Right lung (tissue), 2 donors: ENCODE measurements at regions not wholly inside any gene's neighbourhood (a gene's known extent, or its start where the extent isn't known, plus 50 kb on each side); places are given as distances from the start of the nearest gene placed in this dataset.
"Not testable (repeated sequence)": the region's sequence is repeated elsewhere in the genome, so short reads cannot be mapped to it uniquely, and the experiment has no call there.

Experiments
- DNase-seq, 2 donors: peaks; one replicate each; pipeline ENCODE4 v3.0.0-alpha.2; 2013

DNA sequence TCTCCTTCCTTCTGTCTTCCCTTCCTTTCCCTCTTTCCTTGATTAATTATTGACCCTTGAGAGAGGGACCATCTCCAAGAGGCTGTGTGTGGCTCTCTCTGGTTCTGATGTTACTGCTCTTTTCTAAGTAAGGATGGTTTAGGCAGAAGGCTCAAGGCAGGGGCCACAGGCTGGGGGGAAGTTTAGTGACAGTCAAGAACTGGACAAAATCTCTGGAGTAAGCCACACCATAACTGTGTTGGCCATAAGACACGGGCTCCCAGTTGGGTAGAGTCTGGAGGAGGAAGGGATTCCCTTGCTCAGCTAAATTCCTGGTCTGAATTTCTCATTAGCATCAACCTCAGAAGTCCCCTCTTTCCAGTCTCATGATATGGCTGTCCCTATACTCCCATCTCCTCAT, 74.7 kb downstream of the BUD13 start:
- no peak for DNase-seq

DNA sequence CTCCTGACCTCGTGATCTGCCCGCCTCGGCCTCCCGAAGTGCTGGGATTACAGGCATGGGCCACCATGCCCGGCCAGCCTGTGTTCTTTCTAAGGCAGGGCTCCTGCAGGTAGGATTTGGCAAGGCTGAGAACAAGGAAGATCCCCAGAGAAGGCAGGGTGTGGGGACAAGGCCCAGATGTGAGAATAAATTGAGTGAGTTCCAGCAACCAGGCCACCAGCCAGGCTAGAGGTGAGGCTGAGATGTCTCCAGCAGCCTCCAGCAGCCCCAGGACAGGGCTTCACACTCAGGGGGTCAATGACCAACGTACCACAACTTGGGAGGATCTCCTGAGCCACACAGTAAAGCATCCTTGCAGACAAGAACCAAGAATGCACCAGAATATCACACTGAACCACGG, 75.1 kb downstream of the BUD13 start:
- no peak for DNase-seq

DNA sequence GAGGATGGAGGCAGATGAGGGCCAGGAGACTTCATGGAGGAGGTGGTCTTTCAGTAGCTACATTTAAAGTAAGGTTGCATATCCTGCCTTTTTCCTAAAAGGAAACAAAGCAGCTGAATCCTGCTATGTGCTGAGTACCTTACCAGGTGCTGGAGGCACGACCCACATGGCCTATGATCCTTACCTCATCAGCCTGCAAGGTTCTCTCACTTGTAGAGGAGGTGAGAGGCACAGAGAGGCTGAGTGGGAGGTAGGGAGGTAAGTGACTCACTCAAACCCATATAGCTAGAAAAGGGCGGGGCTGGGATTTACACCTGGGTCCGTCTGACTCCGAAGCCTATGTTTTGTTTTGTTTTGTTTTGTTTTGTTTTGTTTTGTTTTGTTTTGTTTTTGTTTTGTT, 75.8 kb downstream of the BUD13 start:
- DNase-seq: no peak

DNA sequence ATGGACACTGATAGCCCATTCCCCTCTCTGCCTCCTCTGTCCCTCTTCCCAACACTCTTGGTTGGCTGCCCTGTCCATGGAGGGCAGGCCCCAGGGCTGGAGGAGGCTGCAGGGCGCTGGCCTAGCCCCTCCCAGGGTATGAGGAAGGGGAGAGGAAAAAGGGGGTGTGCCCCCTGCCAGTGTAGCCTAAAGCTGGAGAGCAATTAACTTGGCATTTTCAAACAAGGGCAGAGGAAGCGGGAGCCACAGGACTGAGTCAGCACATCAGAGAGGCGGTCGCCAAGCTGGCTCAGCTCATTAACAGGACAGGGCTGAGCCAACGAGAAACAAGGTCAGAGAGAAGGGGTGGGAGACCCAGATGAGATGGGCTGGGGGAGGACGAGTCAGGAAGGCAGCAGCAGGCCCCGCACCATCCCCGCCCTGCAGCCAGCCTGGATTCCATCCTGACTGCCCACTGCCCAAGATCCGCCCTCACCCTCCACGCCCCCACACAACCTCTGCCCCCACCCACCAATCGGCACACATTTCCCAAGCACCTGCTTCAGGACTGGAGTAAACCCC, 76.3 kb downstream of the BUD13 start:
- DNase-seq: no peak

DNA sequence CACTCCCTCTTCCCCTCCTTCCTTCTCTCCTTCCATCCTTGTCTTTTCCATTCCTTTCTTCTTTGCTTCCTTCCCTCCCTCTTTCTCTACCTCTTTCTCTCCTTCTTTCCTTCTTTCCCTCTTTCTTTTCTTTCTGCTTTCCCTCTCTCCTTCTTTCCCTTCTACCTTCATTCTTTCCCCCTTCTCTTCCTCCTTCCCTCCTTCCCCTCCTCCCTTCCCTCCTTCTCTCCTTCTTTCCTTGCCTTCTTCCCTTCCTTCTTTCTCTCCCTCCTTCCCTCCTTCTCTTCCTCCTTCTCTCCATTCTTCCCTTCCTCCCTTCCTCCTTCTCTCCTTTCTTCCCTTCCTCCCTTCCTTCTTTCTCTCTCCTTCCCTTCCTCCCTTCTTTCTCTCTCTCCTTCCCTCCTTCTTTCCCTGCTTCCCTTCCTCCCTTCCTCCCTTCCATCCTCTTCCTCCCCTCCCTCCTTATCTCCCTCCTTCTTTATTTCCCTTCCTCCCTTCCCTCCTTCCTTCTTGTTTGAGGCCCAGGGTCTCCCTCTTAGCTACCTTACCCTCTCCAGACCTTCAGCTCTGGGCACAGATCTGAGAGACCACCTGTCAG, 77.0 kb downstream of the BUD13 start:
- DNase-seq: no peak

DNA sequence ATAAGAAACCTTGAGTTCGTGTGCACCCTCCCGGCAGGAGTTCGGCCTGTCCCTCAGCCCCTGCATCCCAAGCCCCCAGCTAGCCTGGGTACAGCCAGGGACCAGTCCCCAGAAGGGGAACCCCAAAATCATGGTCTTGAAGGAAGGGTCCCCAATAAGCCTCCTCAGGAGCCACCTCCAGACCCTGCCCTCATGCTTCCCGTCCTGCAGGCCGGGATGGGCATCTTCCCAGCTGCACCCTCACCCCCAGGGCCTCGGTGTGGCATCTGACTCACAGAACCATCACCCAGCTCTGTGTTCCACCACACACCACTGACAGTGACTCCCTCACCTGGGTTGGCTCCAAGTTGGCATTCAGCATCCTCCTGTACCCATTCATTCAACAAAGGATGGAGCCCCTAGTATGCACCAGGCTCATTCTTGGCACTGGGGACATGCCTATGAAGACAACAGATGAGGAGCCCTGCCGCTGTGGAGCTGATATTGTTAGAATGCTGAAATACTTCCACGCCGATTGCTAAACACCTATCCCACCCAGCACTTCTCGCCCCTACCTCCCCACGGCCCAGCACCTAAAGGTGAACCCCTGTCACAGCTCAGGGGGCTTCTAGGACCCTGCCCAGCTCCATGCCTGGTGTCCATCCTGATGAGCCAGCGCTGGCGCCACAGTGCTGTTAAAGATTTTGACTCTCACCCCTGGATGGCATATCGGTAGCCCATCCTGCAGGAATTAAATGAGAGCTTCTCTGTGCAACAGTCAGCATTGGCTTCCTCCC, 77.8 kb downstream of the BUD13 start:
- DNase-seq: no peak

DNA sequence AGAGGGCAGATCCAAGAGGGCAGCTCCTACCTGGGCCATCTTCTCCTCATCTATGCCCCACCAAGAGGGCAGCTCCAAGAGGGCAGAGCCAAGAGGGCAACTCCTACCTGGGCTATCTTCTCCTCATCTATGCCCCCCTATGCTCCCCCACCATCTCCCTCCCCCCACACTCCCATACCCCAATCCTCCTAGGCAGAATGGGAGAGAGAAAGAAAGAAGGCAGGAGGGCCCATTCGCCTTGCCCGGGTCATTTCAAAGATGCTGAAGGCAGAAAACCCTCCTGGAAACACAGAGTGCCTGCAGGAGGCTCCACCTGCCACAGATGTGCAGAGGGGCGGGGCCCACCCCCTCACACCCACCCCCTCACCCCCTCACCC, 78.5 kb downstream of the BUD13 start:
- DNase-seq: no peak

DNA sequence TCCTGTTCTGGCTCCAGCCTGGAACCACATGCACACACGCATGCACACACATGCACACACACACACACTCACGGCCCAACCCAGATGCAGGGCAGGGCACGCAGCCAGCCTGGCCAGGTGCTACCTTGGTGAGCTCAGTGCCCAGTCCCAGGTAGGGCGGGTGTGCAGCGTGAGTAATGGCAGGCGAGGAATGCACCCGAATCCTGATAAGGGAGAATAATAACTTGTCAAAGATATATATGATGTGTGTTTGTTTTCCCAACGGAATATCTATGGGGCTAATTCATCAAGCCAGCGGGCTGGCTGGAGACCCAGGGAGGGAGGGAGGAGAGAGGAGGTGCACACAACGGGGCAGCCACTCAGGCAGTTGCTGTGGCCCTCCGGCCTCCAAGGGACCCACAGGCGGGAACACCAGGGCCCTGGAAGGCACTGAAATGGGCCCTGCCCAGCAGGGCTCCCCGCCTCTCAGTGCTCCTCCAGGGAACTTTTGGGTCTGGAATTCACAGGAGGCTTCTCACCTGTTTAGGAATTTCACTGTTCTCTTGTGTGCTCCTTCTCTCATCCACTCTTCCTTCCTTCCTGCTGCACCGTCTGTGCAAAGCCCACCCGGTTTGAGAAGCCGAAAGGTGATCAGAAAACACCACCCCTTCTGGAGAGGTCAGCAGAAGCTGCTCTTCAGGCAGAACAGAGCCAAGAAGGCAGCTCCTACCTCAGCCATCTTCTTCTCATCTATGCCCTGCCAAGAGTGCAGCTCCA, 79.0 kb downstream of the BUD13 start:
- no peak for DNase-seq

DNA sequence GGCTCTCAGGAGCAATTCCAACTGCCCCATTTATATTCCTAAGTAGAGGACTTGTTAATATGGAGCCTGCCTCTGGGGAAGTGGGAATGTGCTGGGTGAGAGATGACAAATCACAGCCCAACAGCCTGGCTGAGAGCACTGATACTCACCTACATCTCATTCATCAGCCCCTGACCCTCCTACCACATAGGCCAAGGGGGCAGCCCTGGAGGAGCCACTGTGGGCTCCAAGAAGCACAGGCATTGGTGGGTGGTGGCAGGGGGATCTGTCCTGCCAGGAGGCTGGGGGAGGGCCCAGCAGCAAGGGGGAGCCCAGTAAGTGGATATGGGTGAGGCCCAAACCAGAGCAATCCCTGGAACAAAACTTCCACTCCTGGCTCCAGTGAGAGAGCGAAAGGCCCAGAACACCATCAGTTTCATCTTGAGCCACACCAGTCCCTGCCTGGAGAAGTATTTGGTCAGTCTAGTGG, 79.7 kb downstream of the BUD13 start:
- DNase-seq: no peak

DNA sequence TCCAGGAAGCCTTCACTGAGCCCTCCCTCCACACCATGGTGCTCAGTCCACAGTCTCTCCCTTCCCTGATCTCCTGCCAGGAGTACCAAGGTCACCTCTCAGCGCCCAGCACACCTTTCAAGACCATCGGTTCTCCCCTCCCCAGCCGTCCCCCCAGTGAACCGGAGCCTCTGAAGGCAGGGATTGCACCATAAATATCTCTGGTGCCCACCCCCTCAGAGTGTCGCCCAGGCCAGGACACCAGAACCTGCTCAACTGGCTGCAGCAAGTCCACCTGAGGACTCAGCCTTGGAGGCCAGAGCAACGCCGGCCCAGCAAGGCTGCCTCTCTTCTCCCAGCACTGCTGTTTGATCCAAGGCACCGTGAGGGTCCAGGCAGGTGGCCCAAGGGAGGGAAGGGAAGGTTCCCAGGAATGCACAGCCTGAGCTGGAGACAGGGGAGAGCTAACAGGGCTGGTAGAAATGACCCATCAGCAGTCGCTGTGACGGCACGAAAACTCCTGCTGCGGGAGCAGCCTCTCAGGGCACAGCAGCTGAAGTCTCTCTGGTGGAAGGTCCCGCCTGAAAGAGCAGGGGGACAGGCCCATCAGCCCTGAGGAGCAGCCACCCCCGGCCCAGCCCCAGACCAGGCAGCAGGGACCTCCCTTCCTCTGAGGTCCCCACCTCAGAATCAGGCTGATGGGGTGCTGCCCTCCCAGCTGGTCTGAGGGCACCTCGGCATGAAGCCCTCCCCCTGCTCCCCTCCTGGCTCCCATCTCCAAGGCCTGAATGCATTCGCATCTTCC, 80.3 kb downstream of the BUD13 start:
- no peak for DNase-seq

DNA sequence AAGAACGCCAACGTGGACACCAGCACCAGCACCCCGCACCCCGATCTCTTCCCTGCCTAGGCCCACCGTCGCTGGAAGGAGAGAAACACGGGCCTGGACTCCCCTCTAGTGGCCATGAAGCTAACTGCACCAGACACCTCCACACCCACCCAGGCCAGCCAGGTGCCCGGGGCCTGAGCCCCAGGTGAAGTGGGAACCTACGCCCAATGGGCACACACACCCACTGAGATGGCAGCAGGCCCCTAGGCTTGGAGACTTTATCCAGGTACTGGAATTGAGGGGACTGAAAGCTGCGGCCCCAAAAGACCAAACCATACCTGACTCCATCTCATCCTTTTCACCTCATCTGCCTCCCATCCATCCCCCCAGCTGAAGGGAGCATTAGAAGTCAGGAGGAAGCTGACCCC, 81.0 kb downstream of the BUD13 start:
- DNase-seq: no peak

DNA sequence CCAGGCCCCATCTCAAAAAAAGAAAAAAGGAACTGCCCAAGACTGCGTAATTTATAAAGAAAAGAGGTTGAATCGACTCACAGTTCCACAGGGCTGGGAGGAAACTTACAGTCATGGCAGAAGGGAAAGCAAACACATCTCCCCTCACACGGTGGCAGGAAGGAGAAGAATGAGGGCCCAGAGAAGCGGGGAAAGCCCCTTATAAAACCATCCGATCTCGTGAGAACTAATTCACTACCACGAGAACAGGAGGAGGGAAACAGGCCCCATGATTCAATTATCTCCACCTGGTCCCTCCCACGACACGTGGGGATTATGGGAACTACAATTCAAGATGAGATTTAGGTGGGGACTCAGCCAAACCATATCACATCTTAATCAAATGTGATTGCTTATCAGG, 82.2 kb downstream of the BUD13 start:
- DNase-seq: no peak

DNA sequence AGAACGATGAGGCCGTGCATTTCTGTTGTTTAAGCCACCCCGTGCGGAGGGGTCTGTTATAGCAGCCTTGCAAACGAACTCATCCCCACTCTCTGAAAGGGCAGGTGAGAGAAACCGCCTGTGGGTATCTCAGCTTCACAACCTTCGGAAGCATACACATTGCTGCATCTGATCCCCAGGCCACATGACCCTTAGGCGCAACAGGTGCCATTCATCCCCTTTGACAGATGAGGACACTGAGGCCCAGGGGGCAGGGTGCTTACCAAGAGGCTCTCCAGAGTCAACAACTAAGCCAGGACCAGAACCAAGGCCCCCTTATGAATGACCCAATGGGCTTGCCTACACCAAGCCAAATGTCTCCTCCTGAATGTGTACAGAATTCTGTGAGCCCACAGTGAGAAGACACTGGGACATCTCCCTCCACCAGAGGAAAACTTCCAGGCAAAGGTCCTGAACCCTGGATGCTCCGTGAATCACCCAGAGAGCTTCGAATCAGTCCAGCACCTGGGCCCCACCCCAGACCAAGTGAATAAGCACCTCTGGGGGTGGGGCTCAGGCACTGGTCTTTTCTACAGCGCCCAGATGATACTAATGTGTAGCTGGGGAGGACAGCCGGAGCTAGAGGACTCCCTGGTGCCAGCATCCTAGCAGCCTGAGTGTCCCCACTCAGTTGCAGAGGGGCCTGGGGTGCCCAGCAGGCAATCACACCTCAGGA, 83.2 kb downstream of the BUD13 start:
- no peak for DNase-seq

DNA sequence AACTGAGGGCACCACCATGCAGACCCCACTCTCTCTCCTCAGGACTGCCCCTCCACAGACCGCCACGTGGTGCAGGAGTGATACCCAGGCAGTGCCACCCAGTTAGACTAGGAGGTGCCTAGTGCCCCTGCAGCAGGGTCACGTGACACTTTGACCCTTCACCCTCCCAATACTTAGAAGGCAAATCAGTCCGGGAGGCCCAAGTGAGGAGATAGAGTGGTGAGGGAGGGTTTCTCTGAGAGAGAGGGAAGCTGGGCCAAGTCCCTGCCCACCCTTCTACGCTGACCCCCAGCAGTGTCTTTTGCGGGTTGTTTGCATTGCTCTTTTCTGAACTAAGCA, 84.6 kb downstream of the BUD13 start:
- no peak for DNase-seq

DNA sequence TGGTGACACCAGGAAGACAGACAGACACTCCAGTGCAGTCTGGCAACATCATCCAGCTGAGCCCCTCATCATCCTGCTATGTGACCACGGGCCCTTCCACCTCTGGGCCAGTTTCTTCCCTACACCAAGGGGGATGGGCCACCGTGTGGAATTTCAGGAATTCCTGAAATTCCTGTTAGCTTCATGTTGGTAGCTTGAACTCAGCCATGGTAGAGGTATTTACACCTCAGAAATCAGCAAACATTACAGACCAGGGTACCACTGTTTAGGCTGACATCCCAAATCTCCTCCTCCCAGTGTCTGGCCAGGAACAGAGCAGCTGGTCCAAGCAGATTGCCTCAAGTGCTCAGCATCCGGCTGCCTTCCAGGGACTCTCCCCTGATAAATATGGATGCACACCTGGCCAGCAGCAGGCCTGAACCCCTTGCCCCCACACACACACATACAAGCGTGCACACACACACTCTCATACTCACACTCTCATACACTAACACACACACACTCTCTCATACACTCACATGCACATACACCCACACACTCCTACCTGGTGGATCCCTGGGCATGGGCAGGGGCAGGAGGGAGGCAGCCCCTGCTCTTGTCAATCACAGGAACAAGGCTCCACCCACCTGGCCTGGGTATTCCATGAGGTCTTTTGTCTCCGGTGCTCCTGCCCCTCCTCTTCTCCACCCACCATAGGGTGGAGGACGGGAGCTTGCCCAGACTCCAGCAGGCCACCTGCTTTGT, 85.2 kb downstream of the BUD13 start:
- no peak for DNase-seq

DNA sequence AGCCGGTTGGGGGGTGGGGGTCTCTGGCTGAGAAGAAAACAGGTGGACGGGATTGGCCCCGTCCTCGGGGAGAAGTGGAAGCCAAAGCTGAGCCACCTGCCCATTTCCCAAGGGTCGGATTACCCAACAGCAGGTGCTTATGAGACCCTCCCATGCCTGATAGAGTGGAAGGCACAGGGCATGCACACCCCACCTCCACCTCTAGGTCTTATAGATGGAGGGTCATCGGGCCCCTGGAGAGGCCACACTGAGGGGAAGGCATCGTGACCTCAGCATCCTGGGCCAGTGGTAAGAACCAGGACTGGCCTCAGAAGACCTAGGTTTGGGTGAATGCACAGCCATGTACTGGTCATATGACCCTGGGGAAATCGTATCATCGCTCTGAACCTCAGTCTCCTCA, 85.9 kb downstream of the BUD13 start:
- DNase-seq: no peak

DNA sequence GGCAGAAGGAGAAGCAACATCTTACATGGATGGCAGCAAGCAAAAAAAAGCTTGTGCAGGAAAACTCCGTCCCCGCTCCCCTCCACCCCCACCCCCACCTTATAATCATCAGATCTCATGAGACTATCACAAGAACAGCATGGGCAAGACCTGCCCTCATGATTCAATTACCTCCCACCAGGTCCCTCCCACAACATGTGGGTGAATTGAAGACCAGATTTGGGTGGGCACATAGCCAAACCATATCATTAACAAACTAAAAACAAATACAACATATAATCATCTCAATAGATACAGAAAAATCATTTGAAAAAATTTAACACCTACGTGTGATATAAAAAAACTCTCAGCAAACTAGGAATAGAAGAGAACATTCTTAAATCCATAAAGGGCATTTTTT, 88.8 kb downstream of the BUD13 start:
- no peak for DNase-seq

DNA sequence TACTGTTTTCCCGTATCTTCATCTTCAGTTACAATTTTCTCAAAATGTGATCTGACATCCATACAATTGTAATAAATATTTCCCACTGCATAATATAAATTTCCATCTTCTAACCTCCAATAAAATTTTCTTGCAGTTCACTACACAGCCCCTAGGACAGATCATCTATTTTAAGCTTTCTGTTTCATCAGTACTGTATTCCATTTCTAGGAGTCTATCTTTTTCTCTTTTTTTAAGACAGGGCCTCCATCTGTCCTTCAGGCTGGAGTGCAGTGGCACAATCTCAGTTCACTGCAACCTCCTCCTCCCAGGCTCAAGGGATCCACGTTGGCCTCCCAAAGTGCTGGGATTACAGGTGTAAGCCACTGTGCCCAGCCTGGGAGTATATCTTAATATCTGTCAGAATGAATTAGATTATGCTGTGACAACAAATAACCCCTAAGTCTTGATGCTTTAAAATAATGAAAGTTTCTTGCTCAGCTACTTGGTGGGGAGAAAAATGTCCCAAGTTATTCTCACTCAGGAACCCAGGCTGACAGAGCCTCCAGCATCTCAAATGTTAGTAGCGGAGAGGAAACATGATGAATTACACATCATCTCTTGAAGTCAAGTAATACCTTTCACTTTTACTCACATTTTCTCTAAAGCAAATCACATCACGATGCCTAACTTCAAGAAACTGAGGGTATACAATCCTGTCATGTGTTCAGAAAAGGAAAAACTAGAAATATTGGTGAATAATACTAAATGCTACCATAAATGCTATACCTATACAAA, 92.2 kb downstream of the BUD13 start:
- DNase-seq: no peak

DNA sequence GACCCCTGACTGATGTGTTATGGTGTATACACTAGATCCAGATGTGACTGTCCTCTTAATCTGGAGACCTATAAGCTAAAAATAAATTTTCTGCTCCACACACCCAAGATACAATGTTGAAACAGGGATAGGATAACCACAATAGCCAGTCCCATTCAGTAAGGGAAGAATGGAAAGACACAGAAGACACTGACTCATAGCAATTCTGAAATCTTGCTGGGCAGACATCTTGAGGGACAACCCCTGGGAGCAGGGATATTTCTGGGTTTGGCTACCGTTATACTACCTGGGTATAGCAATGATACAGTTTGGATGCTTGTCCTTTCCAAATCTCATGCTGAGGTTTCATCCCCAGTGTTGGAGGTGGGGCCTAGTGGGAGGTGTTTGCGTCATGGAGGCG, 93.9 kb downstream of the BUD13 start:
- DNase-seq: no peak

DNA sequence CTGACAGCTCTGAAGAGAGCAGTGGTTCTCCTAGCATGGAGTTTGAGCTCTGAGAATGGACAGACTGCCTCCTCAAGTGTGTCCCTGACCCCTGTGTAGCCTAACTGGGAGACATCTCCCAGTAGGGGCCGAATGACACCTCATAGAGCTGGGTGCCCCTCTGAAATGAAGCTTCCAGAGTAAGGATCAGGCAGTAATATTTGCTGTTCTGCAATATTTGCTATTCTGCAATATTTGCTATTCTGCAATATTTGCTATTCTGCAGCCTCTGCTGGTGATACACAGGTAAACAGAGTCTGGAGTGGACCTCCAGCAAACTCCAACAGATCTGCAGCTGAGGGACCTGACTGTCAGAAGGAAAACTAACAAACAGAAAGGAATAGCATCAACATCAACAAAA, 105.5 kb downstream of the BUD13 start:
- DNase-seq: not testable (repeated sequence)
